Endothelial cell of hepatic sinusoid (primary cell): ENCODE measurements at regions not wholly inside any gene's neighbourhood (a gene's known extent, or its start where the extent isn't known, plus 50 kb on each side); places are given as distances from the start of the nearest gene placed in this dataset.
"Not testable (repeated sequence)": the region's sequence is repeated elsewhere in the genome, so short reads cannot be mapped to it uniquely, and the experiment has no call there.

ENCODE experiments used
- in situ Hi-C: cut with HindIII; loops from 2 replicates; pipeline ENCODE4 v1.10.0; 2017; ENCODE audit warnings: low sequenced_read_pairs

DNA sequence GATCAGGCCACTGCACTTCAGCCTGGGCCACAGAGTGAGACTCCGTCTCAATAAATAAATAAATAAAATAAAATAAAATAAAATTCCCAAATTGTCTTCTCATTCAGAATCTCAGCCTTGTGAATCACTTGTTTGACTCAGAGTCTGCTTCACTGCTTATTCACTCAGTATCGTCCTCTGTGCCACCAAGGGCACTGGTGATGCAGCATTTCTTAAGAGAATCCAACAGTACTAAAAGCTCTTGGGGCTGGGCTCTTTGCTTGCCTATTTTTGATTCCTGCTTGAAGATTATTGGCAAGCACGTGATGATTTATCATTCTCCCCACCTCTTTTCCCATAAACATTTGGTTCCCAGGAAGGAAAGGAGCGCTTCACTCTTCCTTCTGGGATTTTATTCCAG, 54.8 kb upstream of the HMGB1 start:
- in situ Hi-C loops = no loop called here

GRCh38 chr13:30523211-30523610, 57.5 kb upstream of the HMGB1 start:
- in situ Hi-C loops = no loop called here

GRCh38 chr13:30523817-30524216, 58.1 kb upstream of the HMGB1 start:
- in situ Hi-C loops = not testable (repeated sequence)

DNA sequence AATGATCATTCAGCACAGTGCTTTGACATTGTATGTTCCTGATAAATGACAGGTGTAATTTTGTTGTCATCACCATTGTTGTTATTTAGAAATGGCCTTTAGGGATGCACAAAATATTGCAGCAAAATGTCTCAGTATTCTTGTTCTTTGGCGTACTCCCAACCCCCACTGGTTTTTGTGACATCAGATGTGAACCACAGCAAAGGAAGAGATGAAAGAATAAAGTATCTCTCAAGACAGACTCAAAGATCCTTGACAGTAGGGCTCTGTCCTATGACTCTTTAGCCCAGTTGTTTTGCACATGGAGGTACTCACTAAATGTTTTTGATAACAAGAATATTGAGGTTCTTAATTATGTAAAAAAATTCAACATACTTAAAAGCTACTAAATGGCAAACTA, 59.5 kb upstream of the HMGB1 start:
- in situ Hi-C loops = not testable (repeated sequence)

- in situ Hi-C loops = no loop called here
These were observed 61.1 kb upstream of the HMGB1 start for GRCh38 chr13:30526612-30527495.

DNA sequence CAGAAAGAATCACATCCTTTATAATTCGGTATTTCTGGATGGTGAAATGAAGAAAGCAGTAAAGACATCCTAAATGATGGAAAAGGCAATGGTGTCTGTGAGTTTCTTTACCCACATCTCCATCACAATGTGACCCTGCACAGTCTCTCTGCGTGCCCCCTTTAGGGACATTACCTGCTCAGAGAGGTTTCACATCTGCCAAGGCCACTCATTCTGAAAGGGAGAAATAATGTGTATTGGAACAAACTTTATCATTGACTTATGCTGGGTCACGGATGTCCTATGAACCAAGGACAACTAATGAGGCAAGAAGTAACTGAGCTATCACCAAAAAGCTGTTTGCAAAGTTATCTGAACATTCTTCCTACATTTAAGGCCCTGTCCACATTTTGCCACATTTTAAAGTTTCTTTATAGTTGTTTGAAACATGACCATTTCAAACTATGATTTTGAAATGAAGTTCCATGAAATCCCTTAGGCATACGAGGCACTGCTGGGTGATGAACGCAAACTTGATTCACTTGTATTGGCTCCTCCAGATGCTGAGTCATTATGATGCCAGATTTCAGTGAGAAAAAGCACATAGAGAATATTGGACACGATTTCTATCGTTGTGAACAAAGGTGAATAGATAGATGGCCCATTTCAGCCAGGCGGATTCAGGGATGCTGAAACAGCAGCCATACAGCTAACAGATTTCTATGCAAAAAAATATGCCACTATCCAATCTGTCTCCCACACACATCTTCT, 63.5 kb upstream of the HMGB1 start:
- in situ Hi-C loops = no loop called here

- in situ Hi-C loops = no loop called here
These were observed 69.3 kb upstream of the HMGB1 start for GRCh38 chr13:30535046-30535445.

DNA sequence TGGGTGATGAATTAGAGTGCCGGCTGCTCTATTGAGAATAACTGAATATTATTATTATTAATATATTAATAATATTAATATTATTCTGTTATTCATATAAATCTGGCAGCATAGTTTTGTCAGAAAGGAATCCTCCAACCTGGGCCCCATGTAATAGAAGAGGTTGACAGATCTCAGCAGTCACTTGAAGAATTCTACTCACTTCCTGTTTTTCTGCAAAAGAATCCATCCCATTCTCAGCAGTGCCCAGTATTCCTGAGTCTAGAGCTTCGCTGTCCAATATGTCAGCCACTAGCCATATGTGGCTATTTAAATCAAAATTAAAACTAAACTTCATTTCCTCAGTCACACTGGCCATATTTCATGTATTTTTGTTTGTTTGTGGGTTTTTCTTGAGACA, 72.4 kb upstream of the USPL1 start:
- in situ Hi-C loops = no loop called here

DNA sequence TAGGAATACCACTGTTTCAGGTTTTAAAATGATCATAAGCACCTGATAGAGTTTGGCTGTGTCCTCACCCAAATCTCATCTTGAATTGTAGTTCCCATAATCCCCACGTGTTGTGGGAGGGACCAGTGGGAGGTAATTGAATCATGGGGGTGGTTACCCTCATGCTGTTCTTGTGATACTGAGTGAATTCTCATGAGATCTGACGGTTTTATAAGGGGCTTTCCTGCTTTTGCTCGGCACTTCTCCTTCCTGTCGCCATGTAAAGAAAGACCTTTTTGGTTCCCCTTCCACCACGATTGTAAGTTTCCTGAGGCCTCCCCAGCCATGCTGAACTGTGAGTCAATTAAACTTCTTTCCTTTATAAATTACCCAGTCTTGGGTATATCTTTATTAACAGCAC, 69.7 kb upstream of the USPL1 start:
- in situ Hi-C loops = not testable (repeated sequence)

GRCh38 chr13:30551189-30551588, 66.5 kb upstream of the USPL1 start:
- in situ Hi-C loops = loop anchor here (10.0 kb wide), 1 partner anchor 46 kb away; no protein-coding TSS in a partner anchor

DNA sequence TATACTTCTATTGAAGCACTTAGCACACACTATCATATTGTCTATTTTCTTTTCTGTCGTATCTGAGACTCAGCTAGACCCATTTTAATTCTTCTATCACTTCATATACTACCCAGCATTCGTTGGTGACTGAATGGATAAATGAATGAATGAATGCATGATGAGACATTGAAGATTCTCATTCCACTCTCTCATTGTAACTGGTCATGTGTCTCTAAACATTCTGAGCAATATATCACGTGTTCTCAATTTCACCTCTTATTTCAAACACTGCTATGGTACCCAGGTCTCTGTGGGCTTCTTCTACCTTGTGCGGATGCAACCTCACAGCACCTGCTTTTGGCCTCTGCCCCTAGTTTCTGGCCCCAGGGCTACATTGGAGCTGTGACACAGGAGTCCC, 65.2 kb upstream of the USPL1 start:
- in situ Hi-C loops = loop anchor here (10.0 kb wide), 1 partner anchor 48 kb away; no protein-coding TSS in a partner anchor

DNA sequence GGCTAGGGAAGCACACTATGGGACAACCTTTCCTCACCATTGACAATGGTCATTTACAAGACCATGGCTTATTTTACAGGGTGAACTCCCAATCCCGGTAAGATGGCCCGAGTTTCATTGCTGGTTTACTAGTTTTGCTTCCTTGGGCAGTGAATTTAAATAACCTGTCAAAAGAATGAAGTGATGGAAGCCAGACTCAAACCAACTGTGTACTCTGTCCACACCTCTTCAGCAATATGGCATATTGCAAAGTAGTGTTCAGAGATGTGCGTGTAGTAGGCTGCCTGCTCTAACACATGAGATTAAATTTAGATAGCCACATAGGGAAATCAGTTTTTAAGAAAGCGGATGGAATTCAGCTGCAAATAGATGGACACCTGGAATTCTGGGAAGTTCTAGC, 58.4 kb upstream of the USPL1 start:
- in situ Hi-C loops = loop anchor here (10.0 kb wide), 1 partner anchor 54 kb away; no protein-coding TSS in a partner anchor

GRCh38 chr13:30560212-30560611, 57.5 kb upstream of the USPL1 start:
- in situ Hi-C loops = no loop called here

- in situ Hi-C loops = no loop called here
These were observed 56.2 kb upstream of the USPL1 start for GRCh38 chr13:30561511-30561910.

- in situ Hi-C loops = no loop called here
These were observed 53.2 kb upstream of the USPL1 start for GRCh38 chr13:30564489-30564888.

GRCh38 chr13:30565658-30566057, 52.1 kb upstream of the USPL1 start:
- in situ Hi-C loops = loop anchor here (5.0 kb wide), 1 partner anchor 88 kb away; no protein-coding TSS in a partner anchor

DNA sequence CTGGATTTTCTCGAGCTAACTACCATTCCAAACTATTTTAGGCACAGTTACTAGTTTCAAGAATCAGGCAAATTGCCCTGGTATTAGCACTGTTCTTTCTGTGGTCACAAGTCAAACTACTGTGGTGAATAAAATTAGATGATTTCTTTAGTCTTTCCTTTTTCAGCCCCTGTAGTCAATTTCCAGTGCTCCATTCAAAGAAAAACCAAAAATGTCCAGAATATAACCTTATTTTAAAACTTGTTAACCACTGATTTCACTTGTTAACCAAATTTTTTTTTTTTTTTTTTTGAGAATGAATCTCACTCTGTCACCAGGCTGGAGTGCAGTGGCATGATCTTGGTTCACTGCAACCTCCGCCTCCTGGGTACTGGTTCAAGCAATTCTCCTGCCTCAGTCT, 50.6 kb upstream of the USPL1 start:
- in situ Hi-C loops = loop anchor here (5.0 kb wide), 1 partner anchor 90 kb away; no protein-coding TSS in a partner anchor
